Activated CD8-positive, alpha-beta memory T cell treated with anti-CD3 and anti-CD28 coated beads, Interleukin-2, amount 50 U/mL, for 24 hours (primary cell): ENCODE measurements at regions not wholly inside any gene's neighbourhood (a gene's known extent, or its start where the extent isn't known, plus 50 kb on each side); places are given as distances from the start of the nearest gene placed in this dataset.
A peak's percentile ranks its signal among the peaks of the same experiment; 100 is the strongest.

ENCODE experiments used
- DNase-seq: peaks from one replicate; pipeline ENCODE4 v3.0.0-alpha.2; 2020; ENCODE audit errors: extremely low read depth

GRCh38 chr2:195498176-195498575, 158.8 kb upstream of the SLC39A10 start:
- peak; percentile 18 for DNase-seq

- DNase-seq: no peak
These were observed 160.0 kb upstream of the SLC39A10 start for GRCh38 chr2:195496991-195497390.

- DNase-seq: no peak
These were observed 161.1 kb upstream of the SLC39A10 start for GRCh38 chr2:195495966-195496365.

GRCh38 chr2:195495351-195495750, 161.7 kb upstream of the SLC39A10 start:
- no peak for DNase-seq

GRCh38 chr2:195494451-195494850, 162.6 kb upstream of the SLC39A10 start:
- DNase-seq: no peak

GRCh38 chr2:195493416-195493815, 163.6 kb upstream of the SLC39A10 start:
- no peak for DNase-seq

GRCh38 chr2:195490319-195490718, 166.7 kb upstream of the SLC39A10 start:
- no peak for DNase-seq

GRCh38 chr2:195489101-195489500, 167.9 kb upstream of the SLC39A10 start:
- no peak for DNase-seq

GRCh38 chr2:195488567-195488966, 168.5 kb upstream of the SLC39A10 start:
- DNase-seq: no peak

GRCh38 chr2:195486987-195487644, 169.9 kb upstream of the SLC39A10 start:
- no peak for DNase-seq

- DNase-seq: no peak
These were observed 170.5 kb upstream of the SLC39A10 start for GRCh38 chr2:195486520-195486919.

- no peak for DNase-seq
These were observed 175.0 kb upstream of the SLC39A10 start for GRCh38 chr2:195482010-195482409.

- no peak for DNase-seq
These were observed 176.9 kb upstream of the SLC39A10 start for GRCh38 chr2:195480121-195480520.

GRCh38 chr2:195479407-195479806, 177.6 kb upstream of the SLC39A10 start:
- DNase-seq: no peak

- no peak for DNase-seq
These were observed 179.0 kb upstream of the SLC39A10 start for GRCh38 chr2:195477996-195478382.

- no peak for DNase-seq
These were observed 179.6 kb upstream of the SLC39A10 start for GRCh38 chr2:195477248-195477995.

GRCh38 chr2:195475336-195475735, 181.7 kb upstream of the SLC39A10 start:
- no peak for DNase-seq

GRCh38 chr2:195473862-195474261, 183.2 kb upstream of the SLC39A10 start:
- DNase-seq: no peak

- no peak for DNase-seq
These were observed 184.4 kb upstream of the SLC39A10 start for GRCh38 chr2:195472501-195473234.

- DNase-seq: no peak
These were observed 185.2 kb upstream of the SLC39A10 start for GRCh38 chr2:195471807-195472206.

- no peak for DNase-seq
These were observed 185.9 kb upstream of the SLC39A10 start for GRCh38 chr2:195471163-195471562.

- DNase-seq: no peak
These were observed 186.4 kb upstream of the SLC39A10 start for GRCh38 chr2:195470622-195471021.

- no peak for DNase-seq
These were observed 188.3 kb upstream of the SLC39A10 start for GRCh38 chr2:195468771-195469170.
